GM12864 (cell line): ENCODE measurements at regions not wholly inside any gene's neighbourhood (a gene's known extent, or its start where the extent isn't known, plus 50 kb on each side); places are given as distances from the start of the nearest gene placed in this dataset.

Source experiments
- DNase-seq: peaks from one replicate; pipeline ENCODE4 v3.0.0-alpha.2; 2011; ENCODE audit warnings: low read depth
- H3K4me3 ChIP-seq: 2 replicates; pipeline ENCODE4 v1.5.1; 2011; ENCODE audit warnings: mild to moderate bottlenecking, low read depth, low read length, control low read depth
- CTCF ChIP-seq: IDR thresholded peaks from 2 replicates; pipeline ENCODE4 v1.5.1; 2011; ENCODE audit warnings: low read depth, mild to moderate bottlenecking, moderate library complexity, low read length, control low read depth, inconsistent platforms; ENCODE audit errors: missing control alignments

- TF ChIP-seq CTCF = no peak
- no peak overlapping the region for H3K4me3 ChIP-seq
- DNase-seq = no peak
Measured at GRCh38 chr1:81607924-81608323, 192.8 kb upstream of the ADGRL2 start.

GRCh38 chr1:81607086-81607485 lies 193.6 kb upstream of the ADGRL2 start:
- no peak for TF ChIP-seq CTCF
- no peak for DNase-seq

GRCh38 chr1:81606656-81607055 lies 194.1 kb upstream of the ADGRL2 start:
- DNase-seq = no peak
- no peak overlapping the region for H3K4me3 ChIP-seq
- TF ChIP-seq CTCF = no peak

More at GRCh38 chr1:81607086-81607485, 193.6 kb upstream of the ADGRL2 start:
- no peak overlapping the region for H3K4me3 ChIP-seq

- TF ChIP-seq CTCF = no peak
- no peak overlapping the region for H3K4me3 ChIP-seq
- no peak for DNase-seq
Measured at GRCh38 chr1:81605023-81605422, 195.7 kb upstream of the ADGRL2 start.

GRCh38 chr1:81600878-81601622 lies 199.7 kb upstream of the ADGRL2 start:
- no peak overlapping the region for H3K4me3 ChIP-seq
- no peak for TF ChIP-seq CTCF
- DNase-seq = no peak

- no peak for TF ChIP-seq CTCF
- DNase-seq = no peak
- no peak overlapping the region for H3K4me3 ChIP-seq
Measured at GRCh38 chr1:81600363-81600762, 200.4 kb upstream of the ADGRL2 start.

GRCh38 chr1:81598623-81599022 lies 202.1 kb upstream of the ADGRL2 start:
- TF ChIP-seq CTCF = no peak
- DNase-seq = no peak
- no peak overlapping the region for H3K4me3 ChIP-seq
